ENCODE measurements at regions not wholly inside any gene's neighbourhood (a gene's known extent, or its start where the extent isn't known, plus 50 kb on each side); places are given as distances from the start of the nearest gene placed in this dataset.
"Not testable (repeated sequence)": the region's sequence is repeated elsewhere in the genome, so short reads cannot be mapped to it uniquely, and the experiment has no call there.

DNA sequence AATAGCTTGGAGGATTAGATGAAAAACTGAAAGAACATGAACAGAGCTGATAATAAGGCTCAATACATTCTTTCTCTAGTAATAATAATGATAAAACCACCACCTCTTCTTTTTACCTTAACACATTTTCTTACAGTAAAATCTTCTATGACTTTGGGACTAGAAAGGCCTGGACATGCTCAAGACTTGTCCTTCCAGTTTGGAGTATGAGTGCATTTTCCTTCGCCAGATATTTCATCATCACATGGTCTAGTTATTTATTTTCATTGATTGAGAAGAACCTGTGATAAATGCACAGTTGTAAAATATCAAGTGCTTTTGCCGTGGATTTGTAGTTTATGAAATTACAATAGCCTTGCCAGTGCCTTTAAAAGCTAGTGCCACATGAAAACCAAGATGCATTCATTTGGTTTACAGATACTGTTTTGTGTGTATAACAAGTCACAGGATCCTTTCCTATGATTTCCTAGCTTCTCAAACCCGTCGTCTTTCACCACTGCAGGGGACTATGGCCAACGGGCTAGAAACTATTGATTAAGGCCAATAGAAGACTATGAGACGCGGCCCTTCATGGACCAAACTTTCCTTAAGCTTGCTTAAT, 200.2 kb upstream of the ZNF217 start:
- DNase-seq = no peak
- no peak overlapping the region for H3K27ac Mint-ChIP-seq
- CTCF ChIA-PET = interaction anchor here (1.6 kb wide), 1 partner anchor 132 kb away, joined by 4 read pairs; no protein-coding TSS in a partner anchor
- intact Hi-C loops (cut with micrococcal nuclease) = no loop called here
- H3K4me1 Mint-ChIP-seq (ENCODE audit: low read depth) = peaks cover 15% of the 10 kb centered on the region
- no peaks in the 10 kb centered on the region for H3K9me3 Mint-ChIP-seq
- no peak overlapping the region for H3K4me3 Mint-ChIP-seq
- no peaks in the 10 kb centered on the region for H3K36me3 Mint-ChIP-seq (ENCODE audit: low read depth)
- H3K27me3 Mint-ChIP-seq (ENCODE audit: low read depth) = no peaks in the 10 kb centered on the region

DNA sequence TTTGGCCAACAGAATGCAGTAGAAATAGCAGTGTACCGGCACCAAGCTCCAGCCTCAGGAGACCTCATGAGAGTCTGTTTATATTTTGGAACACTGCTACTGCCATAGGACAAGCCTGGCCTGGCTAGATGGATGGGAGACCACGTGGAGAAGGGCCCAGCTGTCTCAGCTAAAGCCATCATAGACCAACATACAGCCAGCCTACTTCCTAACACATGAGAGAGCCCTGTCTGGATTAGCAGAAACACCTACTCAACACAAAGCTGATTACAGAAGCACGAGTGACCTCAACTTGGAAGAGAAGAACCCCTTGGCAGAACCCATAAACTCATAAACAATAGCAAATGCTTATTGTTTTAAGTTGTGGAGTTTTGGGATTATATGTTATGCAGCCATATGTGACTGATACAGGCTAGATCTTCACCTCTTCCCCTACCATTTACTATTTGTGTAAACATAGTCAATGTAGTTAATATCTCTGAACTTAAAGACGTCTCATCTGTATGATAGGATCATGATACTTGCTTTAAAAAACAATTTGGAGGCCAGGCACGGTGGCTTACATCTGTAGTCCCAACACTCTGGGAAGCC, 199.4 kb upstream of the ZNF217 start:
- H3K27ac Mint-ChIP-seq = no peak overlapping the region
- no peaks in the 10 kb centered on the region for H3K27me3 Mint-ChIP-seq (ENCODE audit: low read depth)
- no peak overlapping the region for H3K4me3 Mint-ChIP-seq
- CTCF ChIA-PET = interaction anchor here (1.6 kb wide), 1 partner anchor 132 kb away, joined by 4 read pairs; no protein-coding TSS in a partner anchor
- intact Hi-C loops (cut with micrococcal nuclease) = no loop called here
- no peaks in the 10 kb centered on the region for H3K9me3 Mint-ChIP-seq
- DNase-seq = no peak
- peaks cover 15% of the 10 kb centered on the region for H3K4me1 Mint-ChIP-seq (ENCODE audit: low read depth)
- H3K36me3 Mint-ChIP-seq (ENCODE audit: low read depth) = no peaks in the 10 kb centered on the region

DNA sequence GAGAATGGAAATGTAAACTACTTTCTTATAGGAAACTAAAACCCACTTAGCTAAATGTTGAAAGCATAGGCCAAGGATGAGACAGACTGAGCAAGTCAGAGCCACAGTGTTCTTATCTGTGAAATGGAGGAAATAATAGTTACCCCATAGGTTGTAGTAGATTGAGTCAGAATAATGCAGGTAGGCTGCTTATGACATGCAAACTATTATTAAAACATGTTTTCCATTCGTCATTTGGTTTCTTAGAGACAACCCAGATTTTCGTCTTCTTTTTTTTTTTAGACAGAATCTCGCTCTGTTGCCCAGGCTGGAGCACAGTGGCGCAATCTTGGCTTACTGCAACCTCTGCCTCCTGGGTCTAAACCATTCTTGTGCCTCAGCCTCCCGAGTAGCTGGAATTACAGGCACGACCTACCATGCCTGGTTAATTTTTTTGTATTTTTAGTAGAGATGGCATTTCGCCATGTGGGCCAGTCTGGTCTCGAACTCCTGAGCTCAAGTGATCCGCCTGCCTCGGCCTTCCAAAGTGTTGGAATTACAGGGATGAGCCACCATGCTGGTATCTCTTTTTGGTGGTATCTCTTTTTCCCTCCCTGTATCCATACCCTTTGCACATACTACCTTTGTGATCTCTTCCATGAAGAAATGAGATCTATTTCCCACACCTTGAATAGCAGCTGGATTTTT, 196.5 kb upstream of the ZNF217 start:
- no peak overlapping the region for H3K27ac Mint-ChIP-seq
- intact Hi-C loops (cut with micrococcal nuclease) = no loop called here
- no peak for DNase-seq
- no peaks in the 10 kb centered on the region for H3K9me3 Mint-ChIP-seq
- H3K4me3 Mint-ChIP-seq = no peak overlapping the region
- H3K36me3 Mint-ChIP-seq (ENCODE audit: low read depth) = no peaks in the 10 kb centered on the region
- H3K27me3 Mint-ChIP-seq (ENCODE audit: low read depth) = no peaks in the 10 kb centered on the region
- CTCF ChIA-PET = no interaction called here
- peaks cover 23% of the 10 kb centered on the region for H3K4me1 Mint-ChIP-seq (ENCODE audit: low read depth)

DNA sequence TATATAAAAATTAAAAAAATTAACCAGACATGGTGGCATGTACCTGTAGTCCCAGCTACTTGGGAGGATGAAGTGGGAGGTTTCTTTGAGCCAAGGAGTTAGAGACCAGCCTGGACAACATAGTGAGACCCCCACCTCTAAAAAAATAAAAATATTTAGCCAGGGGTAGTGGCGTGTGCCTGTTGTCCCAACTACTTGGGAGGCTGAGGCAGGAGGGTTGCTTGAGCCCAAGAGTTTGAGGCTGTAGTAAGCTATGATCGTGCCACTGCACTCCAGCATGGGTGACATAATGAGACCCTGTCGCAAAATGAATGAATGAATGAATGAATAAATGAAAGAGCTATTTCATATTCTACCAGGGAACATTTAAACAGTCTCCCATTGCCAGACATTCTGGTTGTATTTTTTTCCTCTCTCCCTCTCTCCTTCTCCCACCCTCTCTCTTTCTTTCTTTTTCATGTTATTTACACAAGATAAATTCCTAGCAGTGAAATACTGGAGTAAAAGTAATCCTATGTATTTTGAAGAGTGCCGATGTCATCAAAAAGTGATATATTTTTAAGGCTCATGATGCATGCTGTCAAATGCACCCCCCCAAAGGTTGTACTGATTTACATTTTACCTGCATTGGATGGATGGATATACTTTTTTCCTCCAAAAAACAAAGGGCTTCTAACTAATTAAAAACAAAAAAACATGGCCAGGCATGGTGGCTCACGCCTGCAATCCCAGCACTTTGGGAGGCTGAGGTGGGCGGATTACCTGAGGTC, 194.8 kb upstream of the ZNF217 start:
- Mint-ChIP-seq H3K27me3 (ENCODE audit: low read depth) (no peaks in the 10 kb centered on the region), H3K4me3 (no peak overlapping the region), H3K9me3 (no peaks in the 10 kb centered on the region), H3K36me3 (ENCODE audit: low read depth) (no peaks in the 10 kb centered on the region), H3K4me1 (ENCODE audit: low read depth) (peaks cover 23% of the 10 kb centered on the region), H3K27ac (no peak overlapping the region)
- no peak for DNase-seq
- intact Hi-C loops (cut with micrococcal nuclease) = no loop called here
- CTCF ChIA-PET = interaction anchor here (0.7 to 1.1 kb wide), 2 partner anchors 9 to 127 kb away, joined by 3 read pairs; no protein-coding TSS in a partner anchor

DNA sequence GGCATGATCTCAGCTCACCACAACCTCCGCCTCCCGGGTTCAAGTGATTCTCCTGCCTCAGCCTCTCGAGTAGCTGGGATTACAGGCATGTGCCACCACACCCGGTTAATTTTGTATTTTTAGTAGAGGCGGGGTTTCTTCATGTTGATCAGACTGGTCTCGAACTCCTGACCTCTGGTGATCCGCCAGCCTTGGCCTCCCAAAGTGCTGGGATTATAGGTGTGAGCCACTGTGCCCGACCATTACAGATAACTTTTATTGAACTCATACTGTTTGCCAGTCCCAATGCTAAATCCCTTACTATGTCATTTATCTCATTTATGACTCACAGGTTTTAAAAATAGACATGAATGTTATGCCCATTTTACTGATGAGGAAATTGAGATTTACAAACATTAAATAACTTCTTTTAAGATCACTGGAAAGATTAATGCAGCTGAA, 193.9 kb upstream of the ZNF217 start:
- intact Hi-C loops (cut with micrococcal nuclease) = not testable (repeated sequence)
- CTCF ChIA-PET = interaction anchor here (1.1 kb wide), 1 partner anchor 128 kb away, joined by 3 read pairs; no protein-coding TSS in a partner anchor

DNA sequence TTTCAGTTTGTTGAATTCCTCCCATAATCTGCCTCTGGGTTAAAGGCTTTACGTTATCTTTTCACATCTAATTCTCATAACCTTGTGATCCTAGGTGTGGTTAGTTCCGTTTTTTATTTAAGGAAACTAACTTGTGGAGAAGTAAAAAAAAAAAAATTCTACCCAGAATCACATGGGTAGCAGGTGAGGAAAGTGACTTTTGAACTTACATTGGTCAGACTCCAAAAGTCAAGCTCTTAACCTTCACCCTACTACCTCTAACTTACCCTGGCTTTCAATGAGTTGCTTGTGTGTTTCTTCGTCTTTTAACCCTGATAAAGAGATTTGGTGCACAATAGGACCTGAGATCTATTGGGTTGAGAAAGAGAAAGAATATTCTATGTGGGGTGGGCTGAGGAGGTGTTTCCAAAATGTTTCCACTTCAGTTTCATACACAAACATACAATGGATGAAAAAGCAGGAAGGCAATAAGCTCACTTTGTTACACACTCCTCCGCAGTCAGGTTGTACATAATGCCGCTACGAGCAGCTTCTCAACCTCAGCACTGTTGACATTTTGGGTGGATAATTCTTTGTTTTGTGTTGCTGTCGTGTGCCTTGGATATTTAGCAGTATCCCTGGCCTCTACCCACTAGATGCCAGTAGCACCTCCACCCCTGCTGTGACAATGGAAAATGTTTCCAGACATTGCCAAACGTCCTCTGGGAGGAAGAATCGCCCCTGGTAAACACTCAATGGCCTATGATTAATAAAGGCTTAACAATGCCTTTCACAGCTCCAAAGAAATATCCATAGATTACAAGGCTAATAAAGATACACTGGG, 193.0 kb upstream of the ZNF217 start:
- Mint-ChIP-seq H3K9me3 (no peaks in the 10 kb centered on the region), H3K4me1 (ENCODE audit: low read depth) (peaks cover 23% of the 10 kb centered on the region), H3K36me3 (ENCODE audit: low read depth) (no peaks in the 10 kb centered on the region), H3K27ac (no peak overlapping the region), H3K4me3 (no peak overlapping the region), H3K27me3 (ENCODE audit: low read depth) (no peaks in the 10 kb centered on the region)
- intact Hi-C loops (cut with micrococcal nuclease) = no loop called here
- CTCF ChIA-PET = interaction anchor here (0.7 to 1.5 kb wide), 4 partner anchors 20 to 129 kb away, joined by 3 to 5 read pairs (median 4); no protein-coding TSS in a partner anchor
- DNase-seq = no peak

More for the DNA sequence above, 193.9 kb upstream of the ZNF217 start:
- H3K27me3 Mint-ChIP-seq (ENCODE audit: low read depth); H3K9me3 Mint-ChIP-seq; H3K4me3 Mint-ChIP-seq; DNase-seq; H3K27ac Mint-ChIP-seq; H3K36me3 Mint-ChIP-seq (ENCODE audit: low read depth): not testable (repeated sequence)
- peaks cover 23% of the 10 kb centered on the region for H3K4me1 Mint-ChIP-seq (ENCODE audit: low read depth)

DNA sequence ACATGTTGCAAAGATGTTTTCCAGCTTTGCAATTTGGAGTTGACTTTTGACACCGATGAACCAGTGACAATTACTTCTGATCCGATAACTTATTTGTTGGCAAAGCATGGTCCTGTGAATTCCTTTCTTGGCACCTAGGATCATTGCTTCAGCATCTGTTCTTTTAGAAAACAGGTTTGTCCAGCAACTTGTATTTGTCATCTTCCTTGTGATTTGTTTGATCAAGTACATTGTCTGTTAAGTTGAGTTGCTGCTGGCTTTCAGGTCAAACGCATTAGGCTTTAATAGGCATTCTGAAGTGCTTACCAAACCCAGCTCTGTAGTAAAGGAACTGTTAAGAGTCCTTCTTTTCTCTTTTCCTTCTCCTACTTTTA, 192.4 kb upstream of the ZNF217 start:
- Mint-ChIP-seq H3K4me1 (ENCODE audit: low read depth) (peaks cover 22% of the 10 kb centered on the region), H3K4me3 (no peak overlapping the region), H3K9me3 (no peaks in the 10 kb centered on the region), H3K27me3 (ENCODE audit: low read depth) (no peaks in the 10 kb centered on the region), H3K27ac (no peak overlapping the region), H3K36me3 (ENCODE audit: low read depth) (no peaks in the 10 kb centered on the region)
- intact Hi-C loops (cut with micrococcal nuclease) = no loop called here
- CTCF ChIA-PET = interaction anchor here (0.7 to 1.5 kb wide), 2 partner anchors 20 to 57 kb away, joined by 4 to 5 read pairs; no protein-coding TSS in a partner anchor
- no peak for DNase-seq

DNA sequence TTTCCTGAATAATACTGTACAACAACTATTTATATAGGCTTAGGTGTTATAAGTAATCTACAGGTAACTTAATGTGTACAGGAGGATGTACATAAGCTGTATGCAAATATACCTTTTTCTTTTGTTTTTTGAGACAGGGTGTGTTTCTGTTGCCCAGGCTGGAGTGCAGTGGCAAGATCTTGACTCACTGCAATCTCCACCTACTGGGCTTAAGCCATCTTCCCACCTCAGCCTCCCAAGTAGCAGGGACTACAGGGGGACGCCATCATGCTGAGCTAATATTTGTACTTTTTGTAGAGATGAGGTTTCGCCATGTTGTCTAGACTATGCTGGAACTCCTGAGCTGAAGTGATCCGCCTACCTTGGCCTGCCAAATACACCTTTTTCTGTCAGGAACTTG, 191.7 kb upstream of the ZNF217 start:
- intact Hi-C loops (cut with micrococcal nuclease) = no loop called here
- H3K4me1 Mint-ChIP-seq (ENCODE audit: low read depth) = peaks cover 18% of the 10 kb centered on the region
- H3K9me3 Mint-ChIP-seq = no peaks in the 10 kb centered on the region
- H3K27ac Mint-ChIP-seq = no peak overlapping the region
- no peak for DNase-seq
- H3K36me3 Mint-ChIP-seq (ENCODE audit: low read depth) = no peaks in the 10 kb centered on the region
- no peaks in the 10 kb centered on the region for H3K27me3 Mint-ChIP-seq (ENCODE audit: low read depth)
- no peak overlapping the region for H3K4me3 Mint-ChIP-seq
- CTCF ChIA-PET = interaction anchor here (0.6 kb wide), 1 partner anchor 20 kb away, joined by 4 read pairs; no protein-coding TSS in a partner anchor

DNA sequence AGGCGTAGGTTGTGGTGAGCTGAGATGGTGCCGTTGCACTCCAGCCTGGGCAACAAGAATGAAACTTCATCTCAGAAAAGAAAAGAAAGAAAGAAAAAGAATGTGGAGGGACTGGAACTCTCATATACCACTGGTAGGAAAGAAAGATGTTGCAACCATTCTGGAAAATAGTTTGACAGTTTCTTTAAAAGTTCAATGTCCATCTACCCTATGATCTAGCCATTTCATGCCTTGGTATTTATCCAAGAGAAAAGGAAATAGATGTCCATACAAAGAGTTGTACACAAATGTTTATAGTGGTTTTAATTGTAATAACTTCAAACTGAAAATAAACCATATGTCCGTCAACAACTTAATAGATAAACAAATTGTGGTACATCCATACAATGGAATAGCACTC, 190.1 kb upstream of the ZNF217 start:
- H3K4me1 Mint-ChIP-seq (ENCODE audit: low read depth) = peaks cover 8% of the 10 kb centered on the region
- H3K27me3 Mint-ChIP-seq (ENCODE audit: low read depth) = no peaks in the 10 kb centered on the region
- H3K4me3 Mint-ChIP-seq = no peak overlapping the region
- no peaks in the 10 kb centered on the region for H3K36me3 Mint-ChIP-seq (ENCODE audit: low read depth)
- no peak overlapping the region for H3K27ac Mint-ChIP-seq
- intact Hi-C loops (cut with micrococcal nuclease) = no loop called here
- H3K9me3 Mint-ChIP-seq = no peaks in the 10 kb centered on the region
- DNase-seq = no peak
- CTCF ChIA-PET = no interaction called here

DNA sequence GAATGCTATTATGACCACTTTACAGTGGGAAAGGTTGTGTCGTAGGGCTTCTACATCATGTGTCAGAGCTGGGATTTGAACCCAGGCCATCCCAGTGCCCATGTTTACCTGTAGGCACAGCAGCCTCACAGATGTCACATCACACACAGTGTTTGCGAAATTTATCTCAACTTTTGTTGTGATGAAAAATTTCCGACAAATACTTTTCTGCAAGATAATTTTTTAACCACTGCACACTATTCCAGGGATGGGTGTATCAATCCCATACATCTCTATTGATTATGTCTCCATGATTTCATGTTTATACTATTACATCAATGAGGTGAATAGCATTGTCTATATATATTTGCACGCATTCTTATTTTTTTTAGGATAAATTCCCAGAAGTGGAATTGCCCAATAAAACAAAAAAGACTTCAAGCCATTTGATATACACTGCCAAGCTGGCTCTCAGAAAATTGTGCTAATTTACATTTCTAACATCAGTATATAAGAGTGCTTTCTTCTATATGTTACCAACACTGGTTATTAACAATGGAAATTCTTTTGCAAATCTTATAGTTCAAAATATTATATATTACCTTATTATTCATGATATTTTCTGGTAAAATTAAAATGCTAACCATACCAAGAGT, 189.1 kb upstream of the ZNF217 start:
- no peak overlapping the region for H3K4me3 Mint-ChIP-seq
- CTCF ChIA-PET = no interaction called here

DNA sequence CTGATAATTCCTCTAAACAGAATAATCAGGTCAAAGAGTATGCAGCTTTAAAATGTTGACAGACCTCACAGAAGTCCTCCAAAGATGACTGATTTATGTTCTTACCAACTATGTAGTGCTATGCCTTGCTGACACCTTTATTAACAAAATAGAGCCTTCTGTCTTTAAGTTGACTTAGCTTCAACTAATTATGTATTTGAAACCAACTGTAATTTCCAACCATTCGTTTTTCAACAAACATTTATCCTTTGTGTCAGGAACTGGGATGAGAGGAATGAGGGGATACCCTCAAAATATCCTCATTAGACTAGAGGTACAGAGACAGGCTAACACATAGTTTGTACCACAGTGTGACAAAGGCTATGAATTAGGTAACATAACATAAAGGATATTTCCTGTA, 186.2 kb upstream of the ZNF217 start:
- no peak for DNase-seq
- H3K27ac Mint-ChIP-seq = no peak overlapping the region
- intact Hi-C loops (cut with micrococcal nuclease) = no loop called here
- CTCF ChIA-PET = no interaction called here
- H3K4me1 Mint-ChIP-seq (ENCODE audit: low read depth) = no peaks in the 10 kb centered on the region
- H3K4me3 Mint-ChIP-seq = no peak overlapping the region
- no peaks in the 10 kb centered on the region for H3K27me3 Mint-ChIP-seq (ENCODE audit: low read depth)
- H3K9me3 Mint-ChIP-seq = no peaks in the 10 kb centered on the region
- H3K36me3 Mint-ChIP-seq (ENCODE audit: low read depth) = no peaks in the 10 kb centered on the region

More for the DNA sequence above, 189.1 kb upstream of the ZNF217 start:
- Mint-ChIP-seq H3K9me3 (no peaks in the 10 kb centered on the region), H3K27ac (no peak overlapping the region), H3K36me3 (ENCODE audit: low read depth) (no peaks in the 10 kb centered on the region), H3K27me3 (ENCODE audit: low read depth) (no peaks in the 10 kb centered on the region), H3K4me1 (ENCODE audit: low read depth) (peaks cover 8% of the 10 kb centered on the region)
- intact Hi-C loops (cut with micrococcal nuclease) = no loop called here
- DNase-seq = no peak
